Head of caudate nucleus (tissue), 42 donors: ENCODE measurements at regions not wholly inside any gene's neighbourhood (a gene's known extent, or its start where the extent isn't known, plus 50 kb on each side); places are given as distances from the start of the nearest gene placed in this dataset.
A peak's percentile ranks its signal among the peaks of the same experiment; 100 is the strongest.
"Not testable (repeated sequence)": the region's sequence is repeated elsewhere in the genome, so short reads cannot be mapped to it uniquely, and the experiment has no call there.

Experiments
- DNase-seq, 42 donors: peaks; one replicate each; pipeline versions ENCODE4 v3.0.0 to v3.0.0-alpha.2; 2020 to 2021; ENCODE audit warnings: mixed read lengths in 7 of 42
- intact Hi-C: fragments of 100-400 bp; cut with DNase I; formaldehyde crosslinking; loops from one replicate; pipeline ENCODE4 v1.15.0; 2022

DNA sequence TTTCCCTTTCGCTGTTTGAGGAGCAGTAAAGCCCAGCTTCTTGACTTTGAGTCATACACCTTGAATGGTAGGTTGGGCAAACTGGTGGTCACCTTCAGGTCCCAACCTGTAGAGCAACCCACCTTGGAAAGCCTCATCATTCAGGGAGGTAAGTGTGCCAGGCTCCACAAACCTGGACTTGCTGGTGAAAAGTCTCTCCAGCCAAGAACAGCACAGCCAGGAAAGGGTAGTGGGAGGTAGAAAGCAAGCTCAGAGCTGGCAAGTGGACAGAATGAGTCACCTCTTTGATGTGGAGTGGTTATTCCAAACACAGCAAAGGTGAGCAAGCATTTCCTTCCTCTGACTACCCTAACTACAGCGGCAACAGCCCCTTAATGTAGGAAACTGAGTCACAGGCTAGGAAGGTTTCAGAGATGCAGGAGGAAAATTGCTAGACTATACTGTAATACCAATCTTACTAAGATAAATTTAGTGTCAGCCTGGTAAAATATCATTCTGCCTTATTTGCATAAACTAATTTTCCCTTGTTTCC lies 117.5 kb upstream of the MTAP start:
- intact Hi-C loops = no loop called here
- no peak for DNase-seq

DNA sequence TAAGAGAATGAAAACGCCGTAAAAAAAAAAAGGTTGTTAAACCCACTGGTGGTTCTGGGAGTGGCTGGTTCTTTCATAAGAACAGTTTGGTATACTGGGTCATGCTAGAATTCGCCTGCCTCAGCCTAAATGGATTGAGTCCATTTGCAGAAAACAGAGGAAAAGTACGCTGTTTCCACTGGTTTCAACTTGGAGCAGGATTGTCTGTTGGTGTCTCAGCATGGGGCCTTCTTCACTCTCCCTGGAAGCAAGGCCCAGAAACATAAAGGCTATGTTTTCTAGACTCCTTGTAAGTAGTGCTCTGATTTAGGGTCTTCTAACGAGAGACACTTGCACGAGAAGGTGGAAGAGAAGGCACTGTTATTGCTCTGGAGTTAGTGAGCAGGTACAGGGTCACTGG lies 116.9 kb upstream of the MTAP start:
- no peak for DNase-seq
- intact Hi-C loops = no loop called here

DNA sequence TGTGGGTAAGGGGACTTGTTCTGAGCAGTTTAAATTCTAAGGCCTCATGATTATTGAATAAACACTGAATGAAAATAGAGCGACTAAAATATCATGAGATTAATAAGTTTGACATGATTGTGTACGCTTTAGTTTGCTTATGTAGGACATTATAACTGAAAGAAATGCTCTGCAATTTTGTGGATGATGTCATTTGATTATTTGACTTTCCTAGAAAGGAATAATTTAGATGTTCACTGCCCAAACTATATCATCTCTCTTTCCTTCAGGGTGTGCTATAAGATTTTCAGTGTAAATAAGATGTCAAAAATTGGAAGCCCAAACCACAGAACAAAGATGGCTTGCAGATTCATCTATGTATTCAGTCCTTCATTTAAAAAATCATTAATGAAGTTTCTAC lies 115.7 kb upstream of the MTAP start:
- DNase-seq = no peak
- intact Hi-C loops = no loop called here

DNA sequence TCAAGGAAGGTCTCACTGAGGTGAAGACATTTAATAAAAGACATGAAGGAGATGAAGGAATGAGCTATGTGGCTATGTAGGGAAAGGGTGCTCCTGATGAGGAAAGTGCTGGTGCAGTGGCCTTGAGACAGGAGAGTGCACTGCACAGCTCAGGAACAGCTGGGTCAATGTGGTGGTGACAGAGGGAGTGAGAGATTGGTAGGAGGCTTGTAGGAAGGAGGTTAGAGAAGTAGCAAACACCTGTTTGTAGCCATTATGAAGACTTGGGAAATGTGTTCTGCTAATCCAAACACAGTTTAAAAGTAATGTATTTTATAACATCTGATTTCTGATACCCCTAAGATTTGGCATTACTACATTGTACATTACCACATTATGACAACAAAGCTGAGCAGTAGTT lies 115.1 kb upstream of the MTAP start:
- DNase-seq = no peak
- intact Hi-C loops = no loop called here

DNA sequence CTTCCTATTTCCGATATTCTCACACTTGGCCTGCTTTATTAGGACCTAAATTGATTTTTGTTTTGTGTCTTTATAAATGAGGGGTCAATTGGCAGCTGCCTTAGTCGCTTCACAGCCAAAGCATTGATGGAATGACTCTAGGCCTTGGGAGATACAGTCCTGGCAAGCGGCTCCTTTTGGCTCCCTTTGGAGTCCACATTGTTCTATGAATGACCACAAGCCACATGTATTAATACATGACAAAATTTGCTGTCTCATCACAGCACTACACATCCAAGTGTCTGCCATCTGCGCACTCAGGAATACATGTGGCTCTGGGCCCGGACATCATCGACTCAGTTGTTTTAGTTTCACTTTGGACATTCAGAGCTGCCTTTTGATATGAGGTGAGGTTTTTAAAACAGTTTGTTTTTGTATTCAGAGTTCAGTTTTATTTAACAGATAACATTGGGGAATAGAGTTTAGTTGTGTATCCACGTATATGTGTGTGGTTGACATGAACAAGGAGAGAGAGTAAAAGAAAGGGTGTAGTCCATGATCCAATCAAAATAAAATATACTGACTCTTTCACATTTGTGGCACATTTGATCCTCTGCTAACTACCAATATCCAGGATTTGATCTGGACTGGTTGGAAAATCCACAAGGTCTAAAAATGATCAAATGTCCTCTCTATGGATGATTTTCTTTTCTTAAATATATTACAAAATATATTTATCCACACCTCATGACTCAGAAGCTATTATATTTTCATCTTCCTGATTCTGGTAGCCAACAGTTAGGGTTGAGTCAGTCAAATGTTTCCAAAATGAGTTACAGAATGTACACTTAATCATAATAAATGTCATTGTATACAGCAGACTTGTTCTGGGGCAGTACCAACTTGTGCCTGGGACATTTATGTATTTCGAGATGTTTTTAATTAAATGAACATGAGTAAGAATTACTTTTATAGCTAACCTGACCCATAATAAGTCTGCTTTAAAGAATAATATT lies 114.0 kb upstream of the MTAP start:
- peak in 13 of 42 donors; percentile 5 to 55 (median 20) for DNase-seq
- intact Hi-C loops = no loop called here

DNA sequence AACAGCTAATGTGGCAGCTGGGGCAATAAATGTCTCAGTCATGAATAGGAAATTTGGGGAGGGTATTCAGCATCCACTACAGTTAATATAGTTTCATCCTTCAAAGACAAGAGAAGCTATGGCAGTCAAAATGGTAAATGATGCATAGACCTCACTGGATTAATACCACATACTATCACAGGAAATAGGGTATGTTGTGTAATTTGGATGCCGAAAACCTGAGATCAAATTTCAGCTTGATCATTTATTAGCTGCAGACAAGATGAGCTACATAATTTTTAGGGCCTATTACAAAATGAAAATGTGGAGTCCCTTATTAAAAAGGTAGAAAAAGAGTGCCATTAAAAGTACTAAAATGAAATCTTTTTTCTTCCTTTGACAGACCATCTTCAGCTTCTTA lies 112.6 kb upstream of the MTAP start:
- DNase-seq = no peak
- intact Hi-C loops = no loop called here

DNA sequence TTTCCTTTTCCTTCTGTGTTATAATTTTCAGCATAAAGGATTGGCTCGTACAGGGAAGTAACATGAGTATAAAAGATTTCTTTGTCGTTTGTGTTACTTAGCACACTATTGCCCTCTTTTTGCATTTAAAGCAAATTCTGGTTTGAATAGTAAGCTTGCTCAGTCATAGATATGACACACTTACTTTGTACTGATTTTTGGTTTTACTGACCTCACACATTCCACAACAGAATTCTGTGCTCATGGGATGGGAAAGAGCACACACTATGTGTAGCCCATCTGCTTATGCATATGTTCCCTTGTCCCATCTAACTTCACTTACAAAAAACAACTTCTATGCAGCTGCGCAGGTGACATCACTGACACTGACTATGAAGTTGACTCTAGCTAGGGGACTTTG lies 111.9 kb upstream of the MTAP start:
- no peak for DNase-seq
- intact Hi-C loops = no loop called here

DNA sequence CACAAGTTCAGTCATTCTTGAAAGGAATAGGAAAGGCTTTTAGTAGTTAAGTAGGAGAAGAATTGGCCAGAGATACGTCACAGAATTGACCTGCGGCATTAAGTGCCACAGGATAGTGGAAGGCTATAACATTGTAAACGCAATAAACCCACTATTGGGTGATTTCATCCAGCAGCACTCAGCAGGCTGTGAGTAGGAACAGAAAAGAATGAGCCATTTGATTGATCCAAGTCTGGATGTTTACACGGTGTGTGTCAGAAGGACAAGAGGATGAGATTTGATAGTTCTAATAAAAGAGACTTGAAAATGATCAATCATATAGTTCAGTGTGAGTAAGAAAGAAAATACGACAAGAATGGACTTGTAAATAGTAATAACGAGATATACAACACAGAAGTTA lies 110.0 kb upstream of the MTAP start:
- intact Hi-C loops = no loop called here
- DNase-seq = no peak

DNA sequence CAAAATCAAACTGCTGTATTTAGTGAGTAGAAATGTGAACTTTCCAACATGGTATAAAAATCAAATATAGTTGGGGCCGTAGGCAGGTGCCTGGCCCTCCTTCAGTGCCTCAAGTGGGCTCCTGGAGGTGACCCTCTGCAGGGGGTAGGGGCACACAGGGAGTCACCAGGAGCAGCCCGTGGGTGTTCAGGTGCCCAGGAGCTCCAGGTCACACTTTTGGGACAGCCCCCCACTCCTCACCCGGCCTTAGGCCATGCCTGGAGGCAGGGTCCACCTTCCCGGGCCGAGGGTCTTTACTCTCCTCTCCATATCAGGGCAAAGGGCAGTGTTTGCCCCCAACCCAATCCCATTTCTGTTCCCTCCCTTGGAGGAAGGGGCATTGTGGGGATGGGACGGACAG lies 108.0 kb upstream of the MTAP start:
- no peak for DNase-seq
- intact Hi-C loops = no loop called here

DNA sequence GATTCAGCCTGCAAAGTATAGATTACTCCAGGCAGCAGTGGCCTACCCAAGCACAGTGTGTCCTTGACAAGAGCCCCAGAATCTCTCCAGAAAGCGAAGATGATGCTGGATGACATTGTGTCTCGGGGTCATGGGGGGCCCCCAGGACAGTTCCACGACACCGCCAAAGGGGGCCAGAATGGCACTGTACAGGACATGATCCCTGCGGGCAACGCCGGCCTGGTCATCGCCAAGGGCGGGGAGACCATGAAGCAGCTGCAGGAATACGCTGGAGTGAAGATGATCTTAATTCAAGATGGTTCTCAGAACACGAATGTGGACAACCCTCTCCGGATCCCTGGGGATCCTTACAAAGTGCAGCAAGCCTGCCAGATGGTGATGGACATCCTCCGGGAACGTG lies 107.0 kb upstream of the MTAP start:
- DNase-seq = no peak
- intact Hi-C loops = no loop called here

DNA sequence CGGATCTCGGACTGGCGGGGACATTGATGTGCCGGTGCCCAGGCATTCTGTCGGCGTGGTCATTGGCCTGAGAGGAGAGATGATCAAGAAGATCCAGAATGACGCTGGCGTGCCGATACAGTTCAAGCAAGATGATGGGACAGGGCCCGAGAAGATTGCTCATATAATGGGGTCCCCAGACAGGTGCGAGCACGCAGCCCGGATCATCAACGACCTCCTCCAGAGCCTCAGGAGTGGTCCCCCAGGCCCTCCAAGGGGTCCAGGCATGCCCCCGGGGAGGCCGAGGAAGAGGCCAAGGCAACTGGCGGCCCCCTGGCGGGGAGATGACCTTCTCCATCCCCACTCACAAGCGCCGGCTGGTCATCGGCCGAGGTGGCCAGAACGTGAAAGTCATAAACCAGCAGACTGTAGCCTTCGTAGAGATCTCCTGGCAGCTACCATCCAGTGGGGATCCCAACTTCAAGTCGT lies 106.5 kb upstream of the MTAP start:
- intact Hi-C loops = no loop called here
- no peak for DNase-seq

DNA sequence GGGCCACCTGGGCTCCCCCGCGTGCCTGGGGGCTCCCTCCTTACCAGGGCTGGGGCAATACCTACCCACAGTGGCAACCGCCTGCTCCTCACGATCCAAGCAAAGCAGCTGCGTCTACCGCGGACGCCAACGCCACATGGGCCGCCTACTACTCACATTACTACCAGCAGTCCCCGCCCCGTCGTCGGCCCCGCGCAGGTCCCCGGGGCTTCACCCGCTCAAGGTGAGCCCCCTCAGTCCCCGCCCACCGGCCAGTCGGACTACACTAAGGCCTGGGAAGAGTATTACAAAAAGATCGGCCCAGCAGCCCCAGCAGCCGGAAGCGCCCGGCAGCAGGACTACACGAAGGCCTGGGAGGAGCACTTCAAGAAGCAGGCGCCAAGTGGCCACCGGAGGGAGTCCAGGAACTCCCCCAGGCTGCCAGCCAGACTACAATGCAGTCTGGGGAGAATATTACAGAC lies 106.0 kb upstream of the MTAP start:
- DNase-seq = no peak
- intact Hi-C loops = no loop called here

DNA sequence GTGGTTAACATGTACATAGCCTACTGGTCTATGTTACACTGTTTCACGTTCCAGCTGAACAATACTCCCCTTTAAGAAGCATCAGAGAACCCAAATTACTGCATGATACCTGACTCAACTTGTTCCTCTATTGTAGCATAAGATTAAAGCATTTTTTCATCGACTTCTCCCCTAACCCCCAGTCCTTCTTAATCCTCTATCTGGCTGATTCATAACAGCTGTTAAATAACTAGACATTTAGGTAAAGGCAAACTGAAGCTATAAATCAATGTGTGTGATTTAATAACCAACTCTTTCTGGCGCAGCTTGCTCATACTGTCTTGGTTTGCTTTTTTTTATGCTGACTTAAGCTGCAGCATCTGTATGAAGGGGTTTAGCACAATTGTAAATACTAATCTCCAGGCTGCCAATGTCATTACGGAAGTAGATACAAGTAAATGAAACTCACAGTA lies 94.2 kb upstream of the MTAP start:
- DNase-seq = no peak
- intact Hi-C loops = no loop called here

DNA sequence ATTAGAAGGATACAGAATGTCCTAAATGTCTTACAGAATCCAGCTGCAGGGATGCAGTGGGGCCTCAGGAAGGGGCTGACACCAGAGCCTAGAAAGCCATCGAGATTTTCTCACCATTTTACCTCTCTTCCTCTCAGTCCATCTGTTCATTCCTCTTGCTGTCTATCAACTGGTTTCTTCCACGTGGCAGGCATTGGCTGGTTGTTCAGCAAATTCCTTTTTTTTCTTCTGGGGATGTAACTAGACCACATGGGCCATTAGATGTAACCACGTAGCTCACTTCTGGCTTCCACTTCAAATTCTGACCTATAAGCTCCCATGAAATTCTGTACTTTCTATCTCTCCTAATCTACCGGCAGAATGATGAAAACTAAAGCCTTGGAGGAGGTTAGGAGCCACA lies 93.6 kb upstream of the MTAP start:
- no peak for DNase-seq
- intact Hi-C loops = no loop called here

DNA sequence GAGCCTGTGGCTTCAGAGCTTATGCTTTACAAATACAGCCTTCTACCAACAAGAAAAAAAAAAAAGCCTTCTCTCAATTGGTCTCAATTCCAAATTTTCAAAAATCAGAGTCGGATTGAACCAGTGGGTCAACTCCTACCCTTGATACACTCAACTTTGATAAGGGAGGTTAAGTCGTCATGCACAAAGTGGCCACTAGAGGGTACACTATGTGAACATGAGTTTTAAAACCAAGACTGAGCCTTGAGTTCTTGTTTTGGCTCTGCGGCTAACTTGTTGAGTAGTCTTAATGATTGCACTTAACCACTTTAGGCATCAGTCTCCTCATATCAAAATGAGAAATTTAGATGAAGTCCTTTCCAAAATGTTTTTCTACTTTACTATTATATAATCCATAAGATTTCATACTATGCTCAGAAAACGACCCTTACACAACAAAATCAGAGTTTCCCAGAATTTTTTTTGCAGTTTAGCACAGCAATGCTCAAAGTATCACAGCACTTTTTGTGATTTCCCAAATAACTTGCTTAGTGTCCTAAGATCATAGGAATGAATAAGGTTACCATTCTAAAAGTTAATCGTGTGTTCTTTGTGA lies 92.9 kb upstream of the MTAP start:
- peak in 34 of 42 donors; percentile 12 to 86 (median 60) for DNase-seq
- intact Hi-C loops = no loop called here

DNA sequence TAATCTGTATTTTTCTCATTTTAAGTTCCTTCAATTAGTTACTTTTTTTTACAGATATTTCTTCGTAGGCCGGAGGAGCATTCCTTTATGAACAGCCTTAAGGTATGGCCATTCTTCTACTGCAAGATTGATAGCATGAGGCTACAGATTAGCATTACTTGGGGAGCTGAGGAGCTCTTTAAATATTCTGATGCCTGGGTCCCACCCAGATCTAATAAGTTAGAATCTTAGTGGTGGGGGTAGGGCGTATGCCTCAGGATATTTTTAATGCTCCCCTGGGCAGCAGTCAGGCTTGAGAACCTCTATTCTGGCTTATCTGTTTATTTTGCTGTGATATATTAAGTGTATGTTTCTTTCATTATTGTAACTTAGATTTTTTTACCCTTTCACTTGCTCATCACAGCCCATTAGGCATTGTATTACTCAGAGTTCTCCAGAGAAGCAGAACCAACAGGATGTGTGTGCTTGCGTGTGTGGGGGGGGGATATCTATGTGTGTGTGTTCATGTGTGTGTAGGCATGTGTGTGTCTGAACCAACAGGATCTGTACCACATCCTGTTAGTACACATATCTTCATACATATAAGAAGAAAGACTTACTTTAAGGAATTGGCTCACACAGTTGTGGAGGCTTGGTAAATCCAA lies 91.8 kb upstream of the MTAP start:
- intact Hi-C loops = no loop called here
- no peak for DNase-seq

DNA sequence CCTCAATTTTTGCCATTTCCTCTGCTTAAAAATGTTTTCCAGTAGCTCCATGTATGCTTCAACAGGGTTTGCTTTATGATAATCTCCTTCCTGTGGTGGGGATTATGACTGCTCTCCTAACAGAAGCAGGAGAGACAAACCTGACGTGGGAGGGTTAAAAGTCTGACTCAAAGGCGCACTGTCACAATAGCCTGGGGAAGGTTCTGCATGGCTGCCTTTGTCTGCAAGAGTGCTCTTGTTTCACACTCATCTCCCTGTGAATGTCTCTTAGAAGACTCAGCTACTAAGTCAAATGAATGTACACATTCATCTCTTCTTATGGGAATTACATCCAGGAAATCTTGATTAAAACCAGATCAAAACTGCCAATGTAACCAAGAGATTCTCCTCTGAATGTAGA lies 90.9 kb upstream of the MTAP start:
- intact Hi-C loops = no loop called here
- peak in 1 of 42 donors; percentile 21 for DNase-seq

DNA sequence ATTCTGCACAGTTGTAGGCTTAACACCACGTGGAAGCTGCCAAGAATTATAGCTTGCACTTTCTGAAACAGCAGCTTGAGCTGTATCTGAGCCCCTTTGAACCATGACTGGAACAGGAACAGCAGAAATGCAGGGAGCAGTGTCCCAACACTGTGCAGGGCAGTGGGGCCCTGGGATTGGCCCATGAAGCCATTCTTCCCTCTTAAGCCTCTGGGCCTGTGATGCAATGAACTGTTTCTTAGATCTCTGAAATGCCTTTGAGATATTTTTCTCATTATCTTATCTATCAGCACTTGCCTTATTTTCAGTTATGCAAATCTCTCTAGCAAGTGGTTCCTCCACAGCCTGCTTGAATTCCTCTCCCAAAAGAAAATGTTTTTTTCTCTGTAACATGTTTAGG lies 87.0 kb upstream of the MTAP start:
- DNase-seq = no peak
- intact Hi-C loops = no loop called here

DNA sequence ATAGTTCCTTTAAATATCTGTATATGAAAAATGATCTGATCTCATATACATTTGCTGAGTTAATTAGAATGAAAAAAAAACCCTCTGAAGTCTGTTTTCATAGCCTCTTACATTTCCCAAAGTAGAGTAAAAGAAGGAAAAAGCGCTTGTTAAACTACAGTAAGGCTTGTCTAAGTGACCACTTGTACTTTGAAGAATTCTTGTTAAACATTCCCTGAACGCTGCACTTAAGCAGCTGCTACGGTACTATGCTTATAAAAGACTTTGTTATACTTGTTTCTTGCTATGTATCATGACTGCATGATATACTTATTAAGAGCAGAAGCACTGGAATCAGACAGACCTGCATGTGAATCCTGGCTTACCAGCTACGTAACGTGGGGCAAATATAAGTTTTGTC lies 81.7 kb upstream of the MTAP start:
- no peak for DNase-seq
- intact Hi-C loops = no loop called here

DNA sequence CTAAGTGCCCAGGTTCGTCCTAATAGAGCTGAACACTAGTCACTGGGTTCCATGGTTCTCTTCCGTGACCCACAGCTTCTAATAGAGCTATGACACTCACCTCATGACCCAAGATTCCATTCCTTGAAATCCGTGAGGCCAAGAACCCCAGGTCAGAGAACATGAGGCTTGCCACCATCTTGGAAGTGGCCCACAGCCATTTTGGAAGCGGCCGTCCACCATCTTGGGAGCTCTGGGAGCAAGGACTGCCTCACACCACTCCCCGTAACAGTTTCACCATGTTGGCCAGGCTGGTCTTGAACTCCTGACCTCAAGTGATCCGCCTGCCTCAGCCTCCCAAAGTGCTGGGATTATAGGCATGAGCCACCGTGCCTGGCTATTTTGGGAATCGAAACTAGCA lies 75.0 kb upstream of the MTAP start:
- intact Hi-C loops = not testable (repeated sequence)

More for the DNA sequence above, 75.0 kb upstream of the MTAP start:
- not testable (repeated sequence) for DNase-seq
